NOMO-1 (cell line): ENCODE measurements at regions not wholly inside any gene's neighbourhood (a gene's known extent, or its start where the extent isn't known, plus 50 kb on each side); places are given as distances from the start of the nearest gene placed in this dataset.
A peak's percentile ranks its signal among the peaks of the same experiment; 100 is the strongest.
"Not testable (repeated sequence)": the region's sequence is repeated elsewhere in the genome, so short reads cannot be mapped to it uniquely, and the experiment has no call there.

Source experiments
- DNase-seq, 2 experiments: peaks; one replicate each; lab custom pipeline; 2025; ENCODE audit not compliant: unreplicated experiment in 2 of 2; lab: John Stamatoyannopoulos, UW

DNA sequence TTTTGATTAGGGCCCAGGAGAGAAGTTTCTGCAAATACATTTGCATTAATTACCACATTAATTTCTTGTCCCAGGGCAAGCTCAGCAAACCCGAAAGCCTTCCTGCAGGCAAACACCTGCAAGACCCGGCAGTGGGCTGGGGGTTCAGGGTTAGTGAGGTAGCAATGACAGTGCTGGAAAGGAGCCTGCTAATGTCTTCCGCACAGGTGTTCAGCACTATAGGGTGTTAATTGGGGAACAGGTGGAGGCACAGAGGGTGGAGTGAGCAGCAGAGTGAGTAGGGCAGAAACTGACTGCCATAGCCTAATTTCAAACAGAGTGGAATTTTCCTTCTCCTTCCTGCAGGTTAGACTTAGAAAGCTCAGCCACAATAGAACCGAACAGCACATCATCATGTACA lies 50.9 kb upstream of the UBASH3B start:
- no peak for DNase-seq

DNA sequence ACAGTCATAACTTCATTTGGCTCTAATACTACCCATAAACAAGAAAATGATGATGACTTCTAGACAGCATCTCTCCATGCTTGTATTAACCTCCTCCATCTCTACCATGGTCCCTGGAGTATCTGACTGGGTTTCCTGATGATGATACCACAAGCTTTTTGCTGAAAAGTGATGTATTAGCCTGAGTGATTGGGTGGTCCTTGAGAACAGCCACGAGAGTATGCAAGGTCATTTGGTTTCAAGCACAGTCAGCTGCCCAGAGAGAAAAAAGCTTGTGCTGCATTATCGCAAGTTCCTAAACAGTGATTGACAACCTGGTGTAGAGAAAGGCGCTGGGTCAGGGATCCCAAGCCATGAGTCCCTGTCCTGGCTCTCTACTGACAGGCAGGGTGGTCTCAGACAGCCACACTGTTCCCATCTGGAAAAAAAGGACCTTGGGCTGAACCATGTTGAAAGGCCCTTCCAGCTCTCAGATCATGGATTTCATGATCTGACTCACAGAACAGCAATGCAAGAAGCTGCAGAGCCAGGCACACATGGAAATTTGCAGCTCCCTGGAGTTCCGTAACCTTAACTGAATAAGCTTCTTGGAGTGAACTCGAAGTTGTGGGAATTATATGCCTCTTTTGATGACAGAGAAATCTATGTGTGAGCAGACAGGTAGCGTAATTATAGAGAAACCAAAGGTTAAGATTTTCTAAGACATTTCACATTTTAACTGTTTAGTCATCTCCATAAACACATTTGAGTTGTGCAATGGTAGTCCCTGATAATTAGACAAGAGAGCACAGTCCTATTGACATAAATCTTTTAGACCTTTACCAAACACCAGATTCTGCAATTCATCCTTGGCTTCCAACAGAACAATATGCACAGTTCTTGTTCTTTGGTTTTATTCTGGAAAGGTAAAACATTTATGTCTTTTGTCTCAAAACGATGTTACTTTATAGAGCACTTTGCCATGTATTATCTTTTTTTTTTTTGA lies 54.1 kb upstream of the UBASH3B start:
- no peak for DNase-seq

DNA sequence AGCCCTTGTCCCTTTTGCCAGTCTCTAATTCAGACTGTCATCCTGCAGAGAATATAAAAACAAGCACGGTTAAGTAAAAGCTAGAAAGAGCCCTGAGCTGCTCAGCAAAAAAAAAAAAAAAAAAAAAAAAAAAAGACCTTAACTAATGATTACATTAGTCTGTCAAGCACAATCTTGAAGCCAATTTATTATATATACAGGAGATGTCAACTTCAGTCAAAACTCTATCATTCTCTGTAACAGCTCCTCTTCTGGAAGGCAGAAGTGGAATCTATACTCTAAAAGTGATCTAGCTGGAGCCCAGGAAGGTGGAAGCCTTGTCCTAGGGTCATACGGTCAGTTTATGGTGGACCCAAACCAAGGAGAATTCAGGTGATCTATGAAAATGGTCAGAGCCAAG lies 55.2 kb upstream of the UBASH3B start:
- no peak for DNase-seq

DNA sequence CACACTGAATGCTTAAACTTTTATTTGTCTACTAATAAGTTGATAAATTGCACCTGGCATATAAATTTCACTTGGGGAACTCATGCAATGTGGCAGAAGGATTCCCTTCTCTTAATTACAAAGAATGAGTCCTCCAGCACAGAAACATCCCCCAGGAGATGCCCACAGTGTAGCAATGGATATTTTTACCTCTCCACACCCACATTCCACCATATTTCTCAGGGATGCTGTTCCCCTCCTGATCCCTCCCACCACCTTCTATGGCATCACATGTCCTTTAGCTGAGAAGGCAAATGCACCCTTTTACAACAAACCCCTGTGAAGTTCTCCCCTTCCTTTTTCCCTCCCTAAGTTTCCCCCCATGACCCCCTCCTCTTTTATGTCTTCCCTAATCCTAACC lies 56.1 kb upstream of the UBASH3B start:
- no peak for DNase-seq

DNA sequence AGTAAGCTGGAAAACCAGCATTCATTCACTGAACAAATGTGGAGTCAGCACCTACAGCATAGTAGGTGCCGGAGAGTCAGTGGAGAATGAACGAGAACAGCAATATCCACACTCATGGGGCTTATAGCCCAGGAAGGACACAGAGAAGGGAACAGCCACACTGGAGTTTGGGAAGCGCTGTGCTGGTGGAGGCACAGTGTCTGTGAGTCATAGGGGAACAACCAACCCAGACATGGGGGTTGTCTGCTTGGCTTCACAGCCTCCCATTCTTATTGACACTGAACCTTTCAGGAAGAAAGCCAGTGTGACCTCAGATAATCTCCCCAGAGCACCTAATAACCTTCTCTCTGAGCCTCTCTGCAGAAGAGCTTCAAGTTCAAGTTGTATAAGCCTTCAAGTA lies 56.6 kb upstream of the UBASH3B start:
- DNase-seq: no peak

DNA sequence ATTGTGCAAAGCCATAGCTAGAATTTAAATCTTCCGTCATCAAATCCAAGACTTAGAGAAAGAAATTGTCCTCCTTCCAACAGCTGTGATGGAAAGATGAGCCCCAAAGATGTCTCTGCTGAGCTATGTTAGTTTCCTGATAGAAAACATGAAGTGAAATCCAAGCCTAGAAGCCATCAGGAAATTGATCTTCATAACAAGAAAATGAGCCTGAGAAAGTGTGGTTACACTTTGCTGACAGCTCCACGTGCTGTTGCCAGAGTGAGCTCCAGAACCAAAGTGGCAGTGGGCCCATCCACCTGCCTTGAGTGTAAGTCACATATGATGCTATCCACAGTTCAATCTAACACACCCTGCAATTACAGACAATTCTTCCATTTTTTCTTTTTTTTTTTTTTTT lies 58.0 kb upstream of the UBASH3B start:
- no peak for DNase-seq

DNA sequence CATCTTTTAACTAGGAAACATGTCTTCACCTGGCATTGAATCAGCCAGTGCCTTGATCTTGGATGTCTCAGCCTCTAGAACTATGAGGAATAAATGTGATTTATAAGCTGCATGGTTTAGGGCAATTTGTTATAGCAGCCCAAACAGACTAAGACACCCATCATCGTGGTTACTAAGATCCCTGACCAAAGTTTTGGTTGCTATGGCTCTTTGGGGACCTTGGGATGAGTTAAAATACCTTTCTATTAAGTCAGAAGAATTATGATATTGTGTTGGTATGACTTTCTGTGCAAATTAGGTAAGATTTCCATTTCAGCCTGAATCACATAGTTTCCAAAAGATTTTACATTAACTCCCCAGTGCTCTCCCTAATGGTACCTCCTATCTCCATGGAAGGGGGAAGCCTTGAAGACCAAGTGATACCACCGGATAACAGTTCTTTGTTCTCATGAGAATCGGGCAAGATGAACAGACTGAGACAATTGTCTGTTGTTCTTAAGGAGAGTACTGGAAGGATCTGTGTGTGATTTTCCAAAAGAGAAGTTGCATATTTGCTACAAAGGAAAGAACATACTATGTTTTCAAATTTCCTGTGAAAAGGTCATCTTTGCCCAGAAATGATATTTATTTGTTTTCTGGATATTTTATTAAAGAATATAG lies 60.4 kb upstream of the UBASH3B start:
- no peak for DNase-seq

DNA sequence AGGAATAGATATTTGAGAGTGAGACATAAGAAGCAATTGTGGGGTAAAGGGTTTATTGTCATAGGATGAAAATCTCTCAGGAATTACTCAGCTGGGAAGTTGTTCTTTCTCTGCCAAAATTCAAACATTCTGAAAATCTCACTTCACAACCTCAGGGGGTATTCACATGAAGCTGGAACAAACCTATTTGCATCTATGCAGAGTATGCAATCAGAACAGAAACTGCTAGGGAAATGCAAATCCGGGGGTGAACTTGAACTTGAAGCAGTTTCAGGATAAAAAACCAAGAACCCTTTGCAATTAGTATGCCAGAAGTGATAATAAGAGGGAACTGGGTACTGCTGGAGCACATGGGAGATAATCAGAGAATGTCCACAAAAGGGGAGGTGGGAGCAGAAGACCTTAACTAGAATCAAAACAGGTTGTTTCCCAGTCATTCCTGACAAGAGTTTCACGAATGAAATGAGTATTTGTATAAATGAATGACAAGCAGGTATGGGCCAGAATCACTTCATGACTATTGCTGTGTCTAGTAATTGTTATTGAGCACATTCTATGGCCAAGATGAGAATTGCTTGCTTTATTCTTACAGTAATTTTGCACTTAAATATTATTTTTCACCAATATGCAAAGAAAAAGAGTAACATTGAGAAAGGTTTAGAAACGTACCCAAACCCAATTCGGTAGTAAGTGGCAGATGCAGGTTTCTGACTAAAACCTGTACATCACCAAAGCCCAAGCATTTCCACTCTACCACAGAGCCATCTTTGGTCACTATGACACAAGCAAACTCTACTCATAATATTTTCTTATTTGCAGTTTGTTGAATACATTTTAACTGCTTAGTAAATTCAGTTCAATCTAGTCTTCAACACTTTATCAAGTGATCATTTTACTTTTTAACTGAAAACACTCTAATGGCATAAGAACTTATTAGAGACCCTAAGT lies 61.8 kb upstream of the UBASH3B start:
- no peak for DNase-seq

DNA sequence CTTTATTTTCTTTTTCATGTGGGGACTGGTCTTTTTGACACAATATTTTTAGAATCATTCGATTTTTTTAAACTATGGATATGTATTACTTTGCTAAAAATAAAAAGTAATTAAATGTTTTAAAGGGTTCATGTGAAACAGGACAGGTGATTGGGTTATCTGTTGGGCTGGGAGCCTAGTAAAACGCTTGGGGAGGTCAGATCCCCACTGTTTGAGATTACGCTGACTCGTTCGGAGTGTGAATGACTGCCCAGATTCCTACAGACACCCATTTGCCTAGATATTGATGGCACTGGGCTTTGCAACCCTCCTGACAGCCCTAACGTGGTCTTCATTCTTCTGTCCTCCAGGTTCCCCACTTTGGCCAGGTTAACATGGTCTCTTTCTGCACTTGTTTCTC lies 62.9 kb upstream of the UBASH3B start:
- DNase-seq: no peak

DNA sequence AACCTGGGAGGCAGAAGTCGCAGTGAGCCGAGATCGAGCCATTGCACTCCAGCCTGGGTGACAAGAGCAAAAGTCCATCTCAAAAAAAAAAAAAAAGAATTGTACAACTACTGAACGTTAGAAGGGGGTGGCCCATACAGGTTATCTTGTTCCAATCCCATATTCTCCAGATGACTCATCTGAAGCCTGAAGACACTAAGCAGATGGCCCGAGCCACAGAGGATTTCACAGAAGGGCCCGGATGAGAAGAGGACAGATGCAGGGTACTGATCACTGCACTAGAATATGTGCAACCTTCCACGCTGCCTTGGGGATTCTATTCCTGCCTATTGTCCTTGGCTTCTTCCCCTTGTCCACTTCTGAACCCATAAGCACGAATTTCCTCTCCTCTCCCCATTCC lies 70.9 kb upstream of the UBASH3B start:
- DNase-seq: no peak

DNA sequence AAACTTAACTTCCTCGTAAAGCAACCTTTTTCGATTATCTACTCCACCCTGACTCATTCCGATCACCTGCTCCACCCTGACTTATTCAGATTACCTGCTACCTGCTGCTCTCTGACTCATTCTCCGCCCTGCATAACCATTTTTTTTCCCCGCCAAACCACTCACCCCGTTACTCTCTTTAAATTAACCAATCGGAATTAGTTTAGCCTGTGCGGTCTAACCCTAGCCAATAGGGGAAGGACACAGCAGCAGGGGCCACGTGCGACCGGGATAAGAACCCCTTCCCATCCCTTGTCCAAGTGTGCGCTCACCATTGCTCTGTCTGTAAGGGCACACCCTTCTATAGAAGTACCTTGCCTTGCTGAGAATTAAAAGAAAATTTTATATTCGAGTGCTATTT lies 75.5 kb upstream of the UBASH3B start:
- not testable (repeated sequence) for DNase-seq

DNA sequence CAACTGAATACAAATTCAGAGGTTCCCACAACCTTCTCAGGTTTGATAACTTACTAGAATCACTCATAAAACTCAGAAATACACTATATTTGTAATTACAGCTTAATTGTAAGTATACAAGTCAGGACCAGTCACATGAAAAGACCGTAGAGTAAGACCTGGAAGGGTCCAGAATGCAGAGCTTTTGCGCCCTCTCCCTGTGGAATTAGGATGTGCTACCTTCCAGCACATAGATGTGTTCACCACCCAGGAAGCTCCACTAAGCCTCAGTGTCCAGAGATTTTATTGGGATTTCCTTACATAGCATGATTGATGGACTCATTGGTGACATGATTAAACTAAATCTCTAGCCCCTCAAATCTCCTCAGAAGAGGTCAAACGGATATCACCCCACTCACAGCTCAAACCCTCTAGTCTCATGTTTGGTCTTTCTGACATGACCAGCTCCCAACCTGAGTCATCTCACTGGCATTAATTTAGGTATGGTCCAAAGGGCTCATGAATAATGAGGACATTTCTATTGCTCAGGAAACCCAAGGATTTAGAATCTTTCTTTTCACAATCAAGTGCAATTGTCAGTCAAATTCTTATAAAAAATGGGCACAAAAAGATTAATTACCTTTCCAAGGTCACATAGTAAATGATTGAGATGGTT lies 77.2 kb upstream of the UBASH3B start:
- DNase-seq: no peak

DNA sequence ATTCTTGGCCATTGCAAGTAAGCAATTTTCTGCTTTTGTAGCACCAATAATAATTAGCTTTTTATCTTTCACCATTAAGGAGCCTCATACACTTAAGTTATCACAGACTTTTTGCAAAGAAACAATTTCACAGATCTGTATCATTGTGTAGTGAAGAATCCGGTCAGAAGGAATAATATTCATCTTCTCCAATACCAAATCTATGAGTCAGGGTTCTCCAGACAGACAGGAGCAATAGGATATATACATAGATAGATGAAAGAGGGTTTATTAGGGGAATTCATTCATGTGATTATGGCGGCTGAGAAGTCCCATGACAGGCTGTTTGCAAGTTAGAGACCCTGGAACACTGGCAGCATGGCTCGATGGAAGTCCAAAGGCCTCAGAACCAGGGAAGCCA lies 82.9 kb upstream of the UBASH3B start:
- DNase-seq: no peak

DNA sequence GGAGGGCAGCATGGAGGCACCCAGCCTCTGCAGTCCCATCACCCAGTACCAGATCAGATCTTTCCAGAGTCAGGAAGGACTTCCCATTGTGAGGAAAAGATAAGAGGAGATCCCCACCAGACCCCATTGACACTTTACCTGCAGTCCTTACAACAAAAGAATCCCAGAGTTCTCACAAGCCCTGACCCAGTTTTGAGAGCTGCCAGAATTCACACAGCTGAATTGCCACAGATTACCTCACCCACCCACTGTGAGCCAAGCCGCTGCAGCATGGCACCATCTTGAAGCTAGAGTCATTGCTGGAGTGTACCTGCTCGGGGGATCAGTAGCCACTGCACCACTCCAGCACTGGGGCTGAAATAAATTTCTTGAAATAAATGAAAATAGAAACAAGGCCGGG lies 91.8 kb upstream of the UBASH3B start:
- DNase-seq: no peak

DNA sequence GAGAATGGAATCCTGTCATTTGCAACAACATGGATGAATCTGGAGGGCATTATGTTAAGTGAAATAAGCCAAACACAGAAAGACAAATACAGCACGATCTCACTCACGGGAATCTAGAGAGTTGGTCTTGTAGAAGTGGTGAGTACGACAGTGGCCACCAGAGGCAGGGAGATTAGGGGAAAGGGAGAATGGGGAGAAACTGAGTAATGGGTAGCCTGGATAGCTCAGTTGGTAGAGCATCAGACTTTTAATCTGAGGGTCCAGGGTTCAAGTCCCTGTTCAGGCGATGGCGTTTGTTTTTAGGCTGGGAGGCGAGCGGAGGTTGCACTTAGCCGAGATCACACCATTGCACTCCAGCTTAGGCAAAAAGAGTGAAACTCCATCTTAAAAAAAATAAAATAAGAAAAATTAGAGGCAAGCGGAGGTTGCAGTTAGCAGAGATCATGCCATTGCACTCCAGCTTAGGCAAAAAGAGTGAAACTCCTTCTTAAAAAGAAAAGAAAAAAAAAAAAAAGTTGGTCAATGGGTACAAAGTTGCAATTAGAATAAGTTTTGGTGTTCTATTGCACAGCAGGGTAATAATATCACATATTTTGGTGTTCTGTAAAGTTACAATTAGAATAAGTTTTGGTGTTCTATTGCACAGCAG lies 95.7 kb upstream of the UBASH3B start:
- DNase-seq: no peak

DNA sequence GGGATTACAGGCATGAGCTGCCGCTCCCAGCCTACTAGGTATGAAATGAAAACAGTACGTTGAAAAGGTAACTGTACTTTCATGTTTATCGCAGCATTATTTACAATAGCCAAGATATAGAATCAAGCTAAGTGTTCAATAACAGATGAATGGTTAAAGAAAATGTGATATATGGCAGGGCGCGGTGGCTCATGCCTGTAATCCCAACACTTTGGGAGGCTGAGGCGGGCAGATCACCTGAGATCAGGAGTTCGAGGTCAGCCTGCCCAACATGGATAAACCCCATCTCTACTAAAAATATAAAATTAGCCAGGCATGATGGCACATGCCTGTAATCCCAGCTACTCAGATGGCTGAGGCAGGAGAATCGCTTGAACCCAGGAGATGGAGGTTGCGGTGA lies 96.3 kb upstream of the UBASH3B start:
- DNase-seq: not testable (repeated sequence)

DNA sequence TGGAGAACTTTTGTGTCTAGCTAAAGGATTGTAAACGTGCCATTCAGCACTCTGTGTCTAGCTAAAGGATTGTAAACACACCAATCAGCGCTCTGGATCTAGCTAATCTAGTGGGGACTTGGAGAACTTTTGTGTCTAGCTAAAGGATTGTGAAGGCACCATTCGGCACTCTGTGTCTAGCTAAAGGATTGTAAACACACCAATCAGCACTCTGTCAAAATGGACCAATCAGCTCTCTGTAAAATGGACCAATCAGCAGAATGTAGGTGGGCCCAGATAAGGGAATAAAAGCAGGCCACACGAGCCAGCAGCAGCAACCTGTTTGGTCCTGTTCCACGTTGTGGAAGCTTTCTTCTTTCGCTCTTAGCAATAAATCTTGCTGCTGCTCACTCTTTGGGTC lies 98.4 kb upstream of the UBASH3B start:
- DNase-seq: not testable (repeated sequence)

DNA sequence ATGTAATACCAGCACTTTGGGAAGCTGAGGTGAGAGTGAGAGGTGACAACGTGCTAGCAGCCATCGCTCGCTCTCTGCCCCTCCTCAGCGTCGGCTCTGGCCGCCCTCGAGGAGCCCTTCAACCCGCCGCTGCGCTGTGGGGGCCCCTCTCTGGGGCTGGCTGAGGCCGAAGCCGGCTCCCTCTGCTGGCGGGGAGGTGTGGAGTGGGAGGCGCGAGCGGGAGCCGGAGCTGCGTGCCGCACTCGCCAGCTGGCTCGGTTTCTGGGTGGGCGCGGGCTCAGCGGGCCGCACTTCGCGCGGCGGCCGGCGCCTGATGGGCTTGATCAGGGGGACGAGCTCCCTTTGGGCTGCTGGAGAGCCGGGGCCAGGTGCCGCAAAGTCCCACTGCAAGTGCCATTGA lies 98.9 kb upstream of the UBASH3B start:
- DNase-seq: peak; percentile 25 to 55

DNA sequence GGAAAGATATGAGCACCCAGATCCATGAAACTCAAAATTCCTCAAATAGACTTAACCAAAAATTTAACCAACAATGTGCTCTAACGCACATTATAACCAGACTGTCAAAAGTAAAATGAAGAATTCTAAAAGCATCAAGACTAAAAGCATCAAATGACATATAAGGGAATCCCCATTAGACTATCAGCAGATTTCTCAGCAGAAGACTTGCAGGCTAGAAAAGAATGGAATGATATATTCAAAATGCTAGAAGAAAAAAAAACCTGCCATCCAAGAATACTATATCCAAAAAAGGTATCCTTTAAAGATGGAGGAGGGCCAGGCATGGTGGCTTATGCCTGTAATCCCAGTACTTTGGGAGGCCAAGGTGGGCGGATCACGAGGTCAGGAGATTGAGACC lies 117.5 kb upstream of the UBASH3B start:
- no peak for DNase-seq

DNA sequence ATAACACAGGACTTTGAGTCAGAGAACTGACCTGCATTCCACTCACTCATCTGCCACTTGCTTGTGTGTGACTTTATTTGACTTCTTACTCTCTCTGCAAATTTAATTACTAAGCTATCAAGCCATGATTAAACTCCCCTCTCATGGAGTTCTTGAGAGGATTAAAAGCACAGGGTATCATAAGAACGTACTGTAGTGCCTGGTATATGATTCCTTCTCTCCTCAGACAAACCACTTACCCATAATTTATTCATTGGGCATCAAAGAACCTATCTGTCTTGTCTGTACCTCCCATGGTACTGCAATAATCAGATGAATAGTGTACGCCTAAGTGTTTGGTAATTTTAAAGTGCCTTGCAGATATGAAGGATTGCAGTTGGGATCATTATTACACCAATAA lies 130.6 kb upstream of the UBASH3B start:
- DNase-seq: no peak
